ENCODE measurements at regions not wholly inside any gene's neighbourhood (a gene's known extent, or its start where the extent isn't known, plus 50 kb on each side); places are given as distances from the start of the nearest gene placed in this dataset.

- TF ChIP-seq, protein P1, sequence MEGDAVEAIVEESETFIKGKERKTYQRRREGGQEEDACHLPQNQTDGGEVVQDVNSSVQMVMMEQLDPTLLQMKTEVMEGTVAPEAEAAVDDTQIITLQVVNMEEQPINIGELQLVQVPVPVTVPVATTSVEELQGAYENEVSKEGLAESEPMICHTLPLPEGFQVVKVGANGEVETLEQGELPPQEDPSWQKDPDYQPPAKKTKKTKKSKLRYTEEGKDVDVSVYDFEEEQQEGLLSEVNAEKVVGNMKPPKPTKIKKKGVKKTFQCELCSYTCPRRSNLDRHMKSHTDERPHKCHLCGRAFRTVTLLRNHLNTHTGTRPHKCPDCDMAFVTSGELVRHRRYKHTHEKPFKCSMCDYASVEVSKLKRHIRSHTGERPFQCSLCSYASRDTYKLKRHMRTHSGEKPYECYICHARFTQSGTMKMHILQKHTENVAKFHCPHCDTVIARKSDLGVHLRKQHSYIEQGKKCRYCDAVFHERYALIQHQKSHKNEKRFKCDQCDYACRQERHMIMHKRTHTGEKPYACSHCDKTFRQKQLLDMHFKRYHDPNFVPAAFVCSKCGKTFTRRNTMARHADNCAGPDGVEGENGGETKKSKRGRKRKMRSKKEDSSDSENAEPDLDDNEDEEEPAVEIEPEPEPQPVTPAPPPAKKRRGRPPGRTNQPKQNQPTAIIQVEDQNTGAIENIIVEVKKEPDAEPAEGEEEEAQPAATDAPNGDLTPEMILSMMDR (conservative IDR thresholded peaks at IDR 0.05; ENCODE audit: low read depth in 2 of 2), result no peak
- TF ChIP-seq, protein P2, sequence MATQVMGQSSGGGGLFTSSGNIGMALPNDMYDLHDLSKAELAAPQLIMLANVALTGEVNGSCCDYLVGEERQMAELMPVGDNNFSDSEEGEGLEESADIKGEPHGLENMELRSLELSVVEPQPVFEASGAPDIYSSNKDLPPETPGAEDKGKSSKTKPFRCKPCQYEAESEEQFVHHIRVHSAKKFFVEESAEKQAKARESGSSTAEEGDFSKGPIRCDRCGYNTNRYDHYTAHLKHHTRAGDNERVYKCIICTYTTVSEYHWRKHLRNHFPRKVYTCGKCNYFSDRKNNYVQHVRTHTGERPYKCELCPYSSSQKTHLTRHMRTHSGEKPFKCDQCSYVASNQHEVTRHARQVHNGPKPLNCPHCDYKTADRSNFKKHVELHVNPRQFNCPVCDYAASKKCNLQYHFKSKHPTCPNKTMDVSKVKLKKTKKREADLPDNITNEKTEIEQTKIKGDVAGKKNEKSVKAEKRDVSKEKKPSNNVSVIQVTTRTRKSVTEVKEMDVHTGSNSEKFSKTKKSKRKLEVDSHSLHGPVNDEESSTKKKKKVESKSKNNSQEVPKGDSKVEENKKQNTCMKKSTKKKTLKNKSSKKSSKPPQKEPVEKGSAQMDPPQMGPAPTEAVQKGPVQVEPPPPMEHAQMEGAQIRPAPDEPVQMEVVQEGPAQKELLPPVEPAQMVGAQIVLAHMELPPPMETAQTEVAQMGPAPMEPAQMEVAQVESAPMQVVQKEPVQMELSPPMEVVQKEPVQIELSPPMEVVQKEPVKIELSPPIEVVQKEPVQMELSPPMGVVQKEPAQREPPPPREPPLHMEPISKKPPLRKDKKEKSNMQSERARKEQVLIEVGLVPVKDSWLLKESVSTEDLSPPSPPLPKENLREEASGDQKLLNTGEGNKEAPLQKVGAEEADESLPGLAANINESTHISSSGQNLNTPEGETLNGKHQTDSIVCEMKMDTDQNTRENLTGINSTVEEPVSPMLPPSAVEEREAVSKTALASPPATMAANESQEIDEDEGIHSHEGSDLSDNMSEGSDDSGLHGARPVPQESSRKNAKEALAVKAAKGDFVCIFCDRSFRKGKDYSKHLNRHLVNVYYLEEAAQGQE (IDR thresholded peaks at IDR 0.05; ENCODE audit: unreplicated experiment), result no peak
- TF ChIP-seq CREB1 (CRISPR knock-in tag; IDR thresholded peaks at IDR 0.05; ENCODE audit: low read depth) (no peak), EZH2phosphoT487 (IDR thresholded peaks at IDR 0.05; ENCODE audit: unreplicated experiment) (no peak), EZH2 (IDR thresholded peaks at IDR 0.05; ENCODE audit: low read depth, unreplicated experiment) (no peak), POLR2AphosphoS5 (IDR thresholded peaks at IDR 0.05; ENCODE audit: low read depth) (no peak)
Observed at GRCh38 chr13:46495066-46495465, 57.9 kb upstream of the LRCH1 start.
